ENCODE measurements at regions not wholly inside any gene's neighbourhood (a gene's known extent, or its start where the extent isn't known, plus 50 kb on each side); places are given as distances from the start of the nearest gene placed in this dataset.

DNA sequence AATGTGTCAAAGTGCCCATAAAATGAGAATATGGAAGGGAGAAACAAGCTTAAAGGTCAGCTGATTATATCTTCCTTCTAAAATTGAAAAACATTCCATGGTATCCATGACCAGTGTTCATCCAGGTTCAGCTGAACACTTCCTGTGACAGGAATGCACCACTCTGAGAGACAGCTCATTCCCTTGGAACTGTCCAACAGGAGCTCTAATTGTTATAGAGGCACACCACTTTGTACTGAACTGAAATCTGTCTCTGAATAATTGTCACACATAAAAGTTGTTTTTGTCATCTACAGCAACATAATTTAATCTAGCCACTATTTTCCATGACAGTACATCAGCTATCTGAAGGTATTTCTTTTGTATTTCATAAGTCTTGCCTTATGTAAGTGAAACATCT, 195.9 kb upstream of the ZNF804A start:
- TF ChIP-seq, protein P1, sequence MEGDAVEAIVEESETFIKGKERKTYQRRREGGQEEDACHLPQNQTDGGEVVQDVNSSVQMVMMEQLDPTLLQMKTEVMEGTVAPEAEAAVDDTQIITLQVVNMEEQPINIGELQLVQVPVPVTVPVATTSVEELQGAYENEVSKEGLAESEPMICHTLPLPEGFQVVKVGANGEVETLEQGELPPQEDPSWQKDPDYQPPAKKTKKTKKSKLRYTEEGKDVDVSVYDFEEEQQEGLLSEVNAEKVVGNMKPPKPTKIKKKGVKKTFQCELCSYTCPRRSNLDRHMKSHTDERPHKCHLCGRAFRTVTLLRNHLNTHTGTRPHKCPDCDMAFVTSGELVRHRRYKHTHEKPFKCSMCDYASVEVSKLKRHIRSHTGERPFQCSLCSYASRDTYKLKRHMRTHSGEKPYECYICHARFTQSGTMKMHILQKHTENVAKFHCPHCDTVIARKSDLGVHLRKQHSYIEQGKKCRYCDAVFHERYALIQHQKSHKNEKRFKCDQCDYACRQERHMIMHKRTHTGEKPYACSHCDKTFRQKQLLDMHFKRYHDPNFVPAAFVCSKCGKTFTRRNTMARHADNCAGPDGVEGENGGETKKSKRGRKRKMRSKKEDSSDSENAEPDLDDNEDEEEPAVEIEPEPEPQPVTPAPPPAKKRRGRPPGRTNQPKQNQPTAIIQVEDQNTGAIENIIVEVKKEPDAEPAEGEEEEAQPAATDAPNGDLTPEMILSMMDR (IDR thresholded peaks at IDR 0.05) = no peak
- no peak for TF ChIP-seq POLR2AphosphoS5 (IDR thresholded peaks at IDR 0.05)
